Epithelial cell of proximal tubule (primary cell): ENCODE measurements at regions not wholly inside any gene's neighbourhood (a gene's known extent, or its start where the extent isn't known, plus 50 kb on each side); places are given as distances from the start of the nearest gene placed in this dataset.

Source experiments
- DNase-seq: peaks from one replicate; pipeline ENCODE4 v3.0.0-alpha.2; 2011; ENCODE audit warnings: low read depth
- H3K4me3 ChIP-seq: 2 replicates; pipeline ENCODE4 v1.5.1; 2011; ENCODE audit warnings: low read depth, mild to moderate bottlenecking, low read length
- CTCF ChIP-seq: conservative IDR thresholded peaks from 2 replicates; pipeline ENCODE4 v1.5.1; 2012; ENCODE audit warnings: low read depth, mild to moderate bottlenecking, low read length

GRCh38 chr13:34721631-34722595 is 220.2 kb upstream of the NBEA start:
- no peak overlapping the region for H3K4me3 ChIP-seq
- no peak for DNase-seq
- no peak for TF ChIP-seq CTCF

- no peak for DNase-seq
- TF ChIP-seq CTCF: no peak
Observed at GRCh38 chr13:34722922-34723321, 219.1 kb upstream of the NBEA start.

GRCh38 chr13:34730961-34731360 is 211.1 kb upstream of the NBEA start:
- DNase-seq: no peak
- TF ChIP-seq CTCF: no peak
- no peak overlapping the region for H3K4me3 ChIP-seq

More at GRCh38 chr13:34722922-34723321, 219.1 kb upstream of the NBEA start:
- H3K4me3 ChIP-seq: no peak overlapping the region

GRCh38 chr13:34731486-34731885 is 210.6 kb upstream of the NBEA start:
- TF ChIP-seq CTCF: no peak
- no peak for DNase-seq
- H3K4me3 ChIP-seq: no peak overlapping the region

- H3K4me3 ChIP-seq: no peak overlapping the region
- DNase-seq: no peak
- TF ChIP-seq CTCF: no peak
Observed at GRCh38 chr13:34733721-34734120, 208.3 kb upstream of the NBEA start.

- TF ChIP-seq CTCF: no peak
- DNase-seq: no peak
- no peak overlapping the region for H3K4me3 ChIP-seq
Observed at GRCh38 chr13:34734932-34735331, 207.1 kb upstream of the NBEA start.
